Calu3 (cell line): ENCODE measurements at regions not wholly inside any gene's neighbourhood (a gene's known extent, or its start where the extent isn't known, plus 50 kb on each side); places are given as distances from the start of the nearest gene placed in this dataset.
"Not testable (repeated sequence)": the region's sequence is repeated elsewhere in the genome, so short reads cannot be mapped to it uniquely, and the experiment has no call there.

Source experiments
- BruUV-seq: library from RNA; stranded (reverse); fragments of 400-500 nt; replicated peaks from 2 replicates; lab custom pipeline; 2021; lab: Mats Ljungman, UMichigan
- CTCF ChIA-PET: fragments of 300-600 bp; sonication (Branson Sonifier 250); formaldehyde crosslinking; loops from one replicate; lab custom pipeline; 2022; ENCODE audit warnings: antibody characterized with exemption; lab: Charles Lee
- DNase-seq: peaks from one replicate; pipeline ENCODE4 v3.0.0; 2022
- H3K27ac Mint-ChIP-seq: one replicate; pipeline ENCODE4 v1.8.0; 2022; ENCODE audit warnings: mixed read lengths; ENCODE audit not compliant: unreplicated experiment
- H3K27me3 Mint-ChIP-seq: one replicate; pipeline ENCODE4 v1.8.0; 2022; ENCODE audit warnings: mixed read lengths; ENCODE audit not compliant: unreplicated experiment
- H3K36me3 Mint-ChIP-seq: one replicate; pipeline ENCODE4 v1.8.0; 2022; ENCODE audit warnings: mild to moderate bottlenecking, moderate library complexity, mixed read lengths; ENCODE audit not compliant: insufficient read depth, unreplicated experiment
- H3K4me1 Mint-ChIP-seq: one replicate; pipeline ENCODE4 v1.8.0; 2022; ENCODE audit warnings: mild to moderate bottlenecking, low read depth, mixed read lengths; ENCODE audit not compliant: unreplicated experiment
- H3K4me3 Mint-ChIP-seq: one replicate; pipeline ENCODE4 v1.8.0; 2022; ENCODE audit warnings: mild to moderate bottlenecking, low read depth, moderate library complexity, mixed read lengths; ENCODE audit not compliant: unreplicated experiment
- H3K9me3 Mint-ChIP-seq: one replicate; pipeline ENCODE4 v1.8.0; 2022; ENCODE audit warnings: low read depth, mixed read lengths; ENCODE audit not compliant: unreplicated experiment
- intact Hi-C: fragments of 100-400 bp; cut with micrococcal nuclease; formaldehyde crosslinking; loops from one replicate; pipeline ENCODE4 v1.10.0; 2022; ENCODE audit not compliant: unreplicated experiment
- TF ChIP-seq, protein P1 (sequence below): fragments of 200-600 bp; IDR thresholded peaks from one replicate; pipeline ENCODE4 v1.8.0; 2022; ENCODE audit warnings: antibody characterized with exemption; ENCODE audit not compliant: unreplicated experiment

DNA sequence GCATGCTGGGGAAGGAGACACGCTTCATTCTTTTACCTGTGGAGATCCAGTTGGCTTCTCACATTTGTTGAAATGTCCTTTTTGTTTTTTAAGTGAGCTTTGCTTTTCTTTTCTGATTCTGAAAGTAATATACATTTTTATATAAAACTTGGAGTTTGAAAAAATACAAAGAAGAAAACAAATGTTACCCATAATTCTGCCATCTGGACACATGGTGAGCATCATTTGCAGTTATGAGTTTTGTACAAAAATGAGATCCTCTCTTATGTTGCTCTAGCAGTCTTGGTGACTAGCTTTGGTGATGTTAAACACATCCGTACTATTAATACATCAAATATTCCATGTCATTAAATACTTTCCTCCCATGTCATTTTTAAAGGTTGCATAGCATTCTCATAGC, 101.1 kb upstream of the OTOS start:
- intact Hi-C loops: no loop called here
- TF ChIP-seq, protein P1, sequence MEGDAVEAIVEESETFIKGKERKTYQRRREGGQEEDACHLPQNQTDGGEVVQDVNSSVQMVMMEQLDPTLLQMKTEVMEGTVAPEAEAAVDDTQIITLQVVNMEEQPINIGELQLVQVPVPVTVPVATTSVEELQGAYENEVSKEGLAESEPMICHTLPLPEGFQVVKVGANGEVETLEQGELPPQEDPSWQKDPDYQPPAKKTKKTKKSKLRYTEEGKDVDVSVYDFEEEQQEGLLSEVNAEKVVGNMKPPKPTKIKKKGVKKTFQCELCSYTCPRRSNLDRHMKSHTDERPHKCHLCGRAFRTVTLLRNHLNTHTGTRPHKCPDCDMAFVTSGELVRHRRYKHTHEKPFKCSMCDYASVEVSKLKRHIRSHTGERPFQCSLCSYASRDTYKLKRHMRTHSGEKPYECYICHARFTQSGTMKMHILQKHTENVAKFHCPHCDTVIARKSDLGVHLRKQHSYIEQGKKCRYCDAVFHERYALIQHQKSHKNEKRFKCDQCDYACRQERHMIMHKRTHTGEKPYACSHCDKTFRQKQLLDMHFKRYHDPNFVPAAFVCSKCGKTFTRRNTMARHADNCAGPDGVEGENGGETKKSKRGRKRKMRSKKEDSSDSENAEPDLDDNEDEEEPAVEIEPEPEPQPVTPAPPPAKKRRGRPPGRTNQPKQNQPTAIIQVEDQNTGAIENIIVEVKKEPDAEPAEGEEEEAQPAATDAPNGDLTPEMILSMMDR: no peak
- CTCF ChIA-PET: no interaction called here
- Mint-ChIP-seq H3K4me1 (peaks cover 20% of the 10 kb centered on the region), H3K27me3 (peaks cover 33% of the 10 kb centered on the region), H3K9me3 (peaks cover 4% of the 10 kb centered on the region), H3K27ac (no peak overlapping the region), H3K36me3 (peaks cover 13% of the 10 kb centered on the region), H3K4me3 (no peak overlapping the region)
- BruUV-seq: no TSS peak
- DNase-seq: no peak

DNA sequence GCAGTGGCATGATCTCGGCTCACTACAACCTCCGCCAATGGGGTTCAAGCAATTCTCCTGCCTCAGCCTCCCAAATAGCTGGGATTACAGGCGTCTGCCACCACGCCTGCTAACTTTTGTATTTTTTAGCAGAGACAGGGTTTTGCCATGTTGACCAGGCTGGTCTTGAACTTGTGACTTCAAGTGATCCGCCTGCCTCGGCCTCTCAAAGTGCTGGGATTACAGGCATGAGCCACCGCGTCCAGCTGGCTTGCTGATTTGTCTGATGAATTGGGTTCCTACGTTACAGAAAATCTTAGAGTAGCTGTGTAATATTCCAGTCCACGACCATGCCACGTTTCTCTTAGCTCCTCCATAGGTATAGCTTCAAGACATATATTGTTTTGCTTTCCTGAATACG, 102.6 kb upstream of the OTOS start:
- intact Hi-C loops, H3K9me3 Mint-ChIP-seq, H3K4me3 Mint-ChIP-seq, H3K27ac Mint-ChIP-seq, DNase-seq, H3K36me3 Mint-ChIP-seq, BruUV-seq: not testable (repeated sequence)
- Mint-ChIP-seq H3K4me1 (peaks cover 10% of the 10 kb centered on the region), H3K27me3 (peaks cover 33% of the 10 kb centered on the region)
- CTCF ChIA-PET: interaction anchor here (1.1 kb wide), 1 partner anchor 10 kb away, joined by 3 read pairs; no protein-coding TSS in a partner anchor

DNA sequence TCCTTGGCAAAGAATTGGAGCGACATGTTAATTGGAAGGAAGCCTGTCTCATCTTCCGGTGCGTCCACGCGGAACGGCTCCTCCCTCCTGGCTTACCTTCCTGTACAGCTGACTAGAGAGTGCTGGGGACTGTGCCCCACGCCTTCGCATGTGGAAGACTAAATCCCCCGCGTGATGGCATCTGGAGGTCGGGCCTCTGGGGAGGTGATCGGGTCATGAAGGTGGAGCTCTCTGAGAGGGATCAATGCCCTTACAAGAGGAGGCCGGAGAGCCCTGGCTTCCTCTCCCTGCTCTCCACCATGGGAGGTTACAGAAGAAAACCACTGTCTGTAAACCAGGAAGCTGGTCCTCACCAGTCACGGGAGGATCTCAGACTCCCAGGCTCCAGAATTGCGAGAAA, 104.1 kb upstream of the OTOS start:
- Mint-ChIP-seq H3K9me3 (no peaks in the 10 kb centered on the region), H3K36me3 (peaks cover 5% of the 10 kb centered on the region), H3K4me1 (no peaks in the 10 kb centered on the region), H3K27me3 (peaks cover 22% of the 10 kb centered on the region), H3K27ac (no peak overlapping the region), H3K4me3 (no peak overlapping the region)
- no TSS peak for BruUV-seq
- CTCF ChIA-PET: no interaction called here
- intact Hi-C loops: no loop called here
- no peak for DNase-seq
- TF ChIP-seq, protein P1: no peak

DNA sequence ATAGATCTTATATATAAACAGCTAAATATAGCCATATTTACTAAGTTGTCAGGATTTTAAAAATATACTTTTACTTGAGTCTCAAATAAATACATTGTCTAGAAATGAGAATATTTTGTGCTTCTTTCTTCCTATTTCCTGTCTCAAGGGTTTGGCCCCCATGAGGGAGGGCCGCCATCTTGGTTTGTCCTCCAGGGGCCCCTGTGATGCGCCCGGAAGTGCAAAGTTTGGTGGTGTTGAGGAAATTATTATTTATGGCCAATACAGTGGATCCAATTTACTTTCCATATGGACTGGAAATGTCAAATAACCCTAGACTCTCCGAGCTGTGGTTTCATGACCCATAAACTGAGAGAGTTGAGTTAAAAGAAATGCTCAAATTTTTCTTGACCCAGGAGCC, 104.7 kb upstream of the OTOS start:
- no peak for DNase-seq
- intact Hi-C loops: no loop called here
- H3K27me3 Mint-ChIP-seq: peaks cover 16% of the 10 kb centered on the region
- H3K9me3 Mint-ChIP-seq: no peaks in the 10 kb centered on the region
- TF ChIP-seq, protein P1: no peak
- no TSS peak for BruUV-seq
- H3K27ac Mint-ChIP-seq: no peak overlapping the region
- CTCF ChIA-PET: no interaction called here
- H3K36me3 Mint-ChIP-seq: peaks cover 5% of the 10 kb centered on the region
- H3K4me1 Mint-ChIP-seq: peaks cover under 1% of the 10 kb centered on the region
- H3K4me3 Mint-ChIP-seq: no peak overlapping the region

DNA sequence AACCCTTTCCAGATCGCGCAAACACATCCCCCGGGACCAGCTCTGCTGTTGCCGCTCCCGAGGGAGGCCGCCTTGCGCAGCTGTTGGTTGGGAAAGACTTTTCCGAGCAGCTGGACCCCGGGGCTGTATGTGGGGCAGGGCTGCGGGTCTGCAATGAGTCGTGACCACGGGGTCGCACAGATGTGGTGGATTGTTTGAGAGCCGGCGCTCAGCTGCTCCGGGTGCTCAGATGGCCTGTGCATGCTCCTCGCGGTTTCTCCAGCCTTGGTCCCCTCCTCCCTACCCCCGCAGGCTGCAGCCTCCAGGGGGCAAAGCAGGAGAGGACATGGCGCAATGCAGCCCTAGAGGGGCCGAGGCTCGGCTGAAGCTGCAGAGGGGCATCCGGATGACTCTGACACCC, 105.2 kb upstream of the OTOS start:
- Mint-ChIP-seq H3K36me3 (peaks cover 5% of the 10 kb centered on the region), H3K27me3 (peaks cover 11% of the 10 kb centered on the region), H3K4me1 (peaks cover 6% of the 10 kb centered on the region), H3K9me3 (no peaks in the 10 kb centered on the region), H3K4me3 (no peak overlapping the region), H3K27ac (no peak overlapping the region)
- intact Hi-C loops: no loop called here
- no TSS peak for BruUV-seq
- no peak for DNase-seq
- CTCF ChIA-PET: no interaction called here
- TF ChIP-seq, protein P1: no peak
